Coronary artery (tissue), 2 donors: ENCODE measurements at regions not wholly inside any gene's neighbourhood (a gene's known extent, or its start where the extent isn't known, plus 50 kb on each side); places are given as distances from the start of the nearest gene placed in this dataset.

Experiments used
- DNase-seq: peaks from one replicate; pipeline ENCODE4 v3.0.0-alpha.2; 2017; ENCODE audit warnings: low spot score
- H3K27ac ChIP-seq, 2 donors: fragments of 200-600 bp; sonication (generic); one replicate each; pipeline ENCODE4 v1.5.1; 2016 to 2019
- H3K4me3 ChIP-seq: fragments of 200-600 bp; sonication (generic); 2 replicates; pipeline ENCODE4 v1.5.1; 2016; ENCODE audit warnings: mild to moderate bottlenecking, moderate library complexity
- TF ChIP-seq, protein P1 (sequence below): fragments of 200-600 bp; sonication (generic); IDR thresholded peaks from one replicate; pipeline ENCODE4 v1.5.1; 2019; ENCODE audit warnings: antibody characterized with exemption

DNA sequence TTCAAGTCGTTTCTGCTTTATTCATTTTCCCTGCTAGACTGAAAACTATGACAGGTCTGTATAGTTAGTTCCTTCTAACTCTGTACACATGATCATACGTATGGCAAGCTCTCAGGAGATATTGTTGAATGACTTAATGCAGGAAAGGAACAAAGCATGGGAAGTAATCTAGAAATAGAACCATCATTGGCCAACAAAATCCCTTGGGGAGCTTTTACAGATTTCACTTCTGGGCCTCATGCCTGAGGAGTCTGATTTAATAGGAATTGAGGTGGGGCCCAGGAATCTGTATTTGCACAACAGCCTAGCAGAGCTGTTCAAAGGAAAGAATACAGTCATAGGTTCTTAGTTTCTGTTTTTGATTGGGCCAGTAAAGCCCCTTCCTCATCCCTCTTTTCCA lies 229.2 kb downstream of the MAP2K6 start:
- no peak for DNase-seq
- no peak overlapping the region for H3K27ac ChIP-seq
- H3K4me3 ChIP-seq, result no peak overlapping the region
- TF ChIP-seq, protein P1, sequence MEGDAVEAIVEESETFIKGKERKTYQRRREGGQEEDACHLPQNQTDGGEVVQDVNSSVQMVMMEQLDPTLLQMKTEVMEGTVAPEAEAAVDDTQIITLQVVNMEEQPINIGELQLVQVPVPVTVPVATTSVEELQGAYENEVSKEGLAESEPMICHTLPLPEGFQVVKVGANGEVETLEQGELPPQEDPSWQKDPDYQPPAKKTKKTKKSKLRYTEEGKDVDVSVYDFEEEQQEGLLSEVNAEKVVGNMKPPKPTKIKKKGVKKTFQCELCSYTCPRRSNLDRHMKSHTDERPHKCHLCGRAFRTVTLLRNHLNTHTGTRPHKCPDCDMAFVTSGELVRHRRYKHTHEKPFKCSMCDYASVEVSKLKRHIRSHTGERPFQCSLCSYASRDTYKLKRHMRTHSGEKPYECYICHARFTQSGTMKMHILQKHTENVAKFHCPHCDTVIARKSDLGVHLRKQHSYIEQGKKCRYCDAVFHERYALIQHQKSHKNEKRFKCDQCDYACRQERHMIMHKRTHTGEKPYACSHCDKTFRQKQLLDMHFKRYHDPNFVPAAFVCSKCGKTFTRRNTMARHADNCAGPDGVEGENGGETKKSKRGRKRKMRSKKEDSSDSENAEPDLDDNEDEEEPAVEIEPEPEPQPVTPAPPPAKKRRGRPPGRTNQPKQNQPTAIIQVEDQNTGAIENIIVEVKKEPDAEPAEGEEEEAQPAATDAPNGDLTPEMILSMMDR, result no peak

GRCh38 chr17:69646729-69647128 lies 232.2 kb downstream of the MAP2K6 start:
- DNase-seq, result no peak
- TF ChIP-seq, protein P1, result no peak
- Histone ChIP-seq H3K4me3 (no peak overlapping the region), H3K27ac (no peak overlapping the region)

GRCh38 chr17:69650881-69651280 lies 236.4 kb downstream of the MAP2K6 start:
- no peak overlapping the region for H3K27ac ChIP-seq
- TF ChIP-seq, protein P1, result no peak
- H3K4me3 ChIP-seq, result no peak overlapping the region
- no peak for DNase-seq

DNA sequence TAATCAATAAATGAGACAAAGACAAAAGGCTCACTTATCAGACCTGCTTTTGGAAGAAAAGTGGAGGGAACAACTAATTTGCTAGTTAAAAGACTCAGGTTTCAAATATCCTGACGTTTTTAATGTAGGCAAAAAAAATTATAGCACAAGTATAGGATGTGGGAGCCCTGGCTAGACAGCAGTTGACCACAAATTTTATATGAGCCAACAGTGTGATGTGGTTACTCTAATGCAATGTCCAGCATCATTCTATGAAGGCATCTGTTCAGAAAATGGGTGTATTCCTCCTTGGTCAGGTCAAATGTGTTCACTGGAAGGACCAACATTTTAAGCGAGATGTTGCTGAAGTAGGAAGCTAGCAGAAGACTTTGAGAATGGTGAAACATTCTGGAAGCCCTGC lies 237.4 kb downstream of the MAP2K6 start:
- no peak for DNase-seq
- TF ChIP-seq, protein P1, result no peak
- no peak overlapping the region for H3K4me3 ChIP-seq
- H3K27ac ChIP-seq, result no peak overlapping the region

DNA sequence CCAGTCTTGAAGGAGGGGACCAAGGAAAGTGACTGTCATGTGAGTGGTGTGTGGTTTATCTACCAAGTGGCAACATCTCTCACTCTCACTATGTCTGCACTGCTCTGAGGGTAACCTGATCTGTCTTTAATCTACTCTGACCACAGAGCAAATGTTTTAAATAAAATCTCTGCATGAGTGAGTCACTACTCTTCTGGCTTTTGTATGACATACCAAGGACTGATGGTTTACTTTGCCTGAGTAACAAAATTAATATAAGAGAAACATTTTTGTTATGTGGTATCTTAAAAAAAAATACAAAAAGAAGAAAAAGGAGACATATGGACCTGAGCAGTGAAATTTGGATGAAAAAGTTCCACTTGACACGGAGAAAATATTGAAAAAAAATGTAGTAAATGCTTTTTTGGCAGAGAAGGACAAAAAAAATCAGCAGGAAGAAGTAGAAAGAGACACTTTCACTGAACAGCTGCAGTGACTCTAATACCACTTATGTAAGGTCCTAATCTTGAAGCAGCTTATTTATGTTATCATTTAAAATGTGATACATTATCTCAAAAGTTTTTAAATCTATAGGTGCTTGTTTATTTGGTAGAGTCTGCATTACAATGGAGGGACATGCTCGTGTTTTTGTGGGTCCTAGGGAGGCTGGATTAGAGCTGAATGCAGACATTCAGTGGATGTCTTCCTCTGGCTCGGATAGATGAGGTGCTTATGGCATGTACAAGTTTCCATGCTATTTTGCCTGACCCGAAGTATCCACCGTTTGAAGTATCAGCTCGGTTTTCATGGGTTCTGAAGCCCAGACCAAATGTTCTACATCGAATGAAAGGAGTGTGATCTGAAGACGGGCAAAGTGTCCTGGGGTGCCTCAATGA lies 240.7 kb downstream of the MAP2K6 start:
- DNase-seq, result no peak
- H3K4me3 ChIP-seq, result no peak overlapping the region
- H3K27ac ChIP-seq, result no peak overlapping the region
- TF ChIP-seq, protein P1, result no peak

DNA sequence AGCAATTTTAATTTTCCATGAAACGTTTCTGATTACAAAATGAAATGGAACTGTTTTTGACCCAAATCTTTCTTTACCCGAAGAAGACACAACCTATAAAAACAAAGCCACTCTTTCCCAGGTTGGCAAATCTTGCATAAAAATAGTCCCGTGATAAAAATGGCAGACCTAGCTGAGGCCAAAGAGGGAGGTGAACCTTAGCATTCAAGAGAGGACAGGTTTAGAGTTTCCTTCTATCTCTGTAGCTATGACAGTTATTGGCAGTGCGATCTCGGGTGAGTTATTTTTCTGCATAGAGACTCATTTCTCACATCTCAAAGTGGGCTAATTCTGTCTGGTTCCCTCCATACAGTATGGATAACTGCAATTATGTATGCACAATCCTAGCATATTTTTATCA lies 241.4 kb downstream of the MAP2K6 start:
- DNase-seq, result no peak
- Histone ChIP-seq H3K4me3 (no peak overlapping the region), H3K27ac (no peak overlapping the region)
- TF ChIP-seq, protein P1, result no peak
